NCI-H1105 treated with DMSO at 0.1 percent for 48 hours (cell line): ENCODE measurements at regions not wholly inside any gene's neighbourhood (a gene's known extent, or its start where the extent isn't known, plus 50 kb on each side); places are given as distances from the start of the nearest gene placed in this dataset.

ENCODE experiments used
- DNase-seq: peaks from one replicate; lab custom pipeline; 2025; lab: John Stamatoyannopoulos, UW

DNA sequence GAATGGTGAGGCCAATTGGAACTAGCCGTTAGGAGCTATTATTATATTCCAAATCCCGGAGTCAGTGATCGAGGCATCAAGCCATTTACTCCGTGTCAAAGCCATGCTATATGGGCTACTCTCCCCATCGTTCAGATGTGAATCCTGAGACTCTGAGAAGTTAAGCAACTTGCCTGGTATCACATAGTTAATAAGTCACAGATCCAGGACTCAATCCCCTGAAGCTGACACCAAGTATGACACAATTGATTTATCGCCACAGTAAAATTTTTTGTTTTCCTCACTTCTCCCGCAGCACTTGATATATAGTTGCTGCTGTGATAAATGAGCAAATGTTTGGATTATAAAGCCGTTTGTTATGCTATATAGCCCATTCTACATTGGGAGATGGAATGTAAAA lies 50.8 kb upstream of the TSHZ2 start:
- no peak for DNase-seq

DNA sequence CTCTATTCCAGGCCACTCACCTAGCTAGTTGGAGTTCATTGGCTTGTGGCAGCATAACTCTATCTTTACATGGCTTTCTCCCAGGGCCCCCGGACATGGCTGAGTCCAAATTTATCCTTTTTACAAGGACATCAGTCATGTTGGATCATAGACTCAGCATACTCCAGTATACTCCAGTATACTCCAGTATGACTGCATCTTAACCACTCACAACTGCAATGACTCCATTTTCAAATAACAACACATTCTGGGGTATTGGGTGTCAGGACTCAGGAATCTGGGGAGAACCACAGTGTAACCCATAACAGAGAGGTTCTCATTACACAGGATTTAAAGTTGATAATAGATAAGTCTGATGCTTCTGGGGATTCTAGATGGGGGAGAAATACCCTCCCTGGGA lies 53.8 kb upstream of the TSHZ2 start:
- no peak for DNase-seq

DNA sequence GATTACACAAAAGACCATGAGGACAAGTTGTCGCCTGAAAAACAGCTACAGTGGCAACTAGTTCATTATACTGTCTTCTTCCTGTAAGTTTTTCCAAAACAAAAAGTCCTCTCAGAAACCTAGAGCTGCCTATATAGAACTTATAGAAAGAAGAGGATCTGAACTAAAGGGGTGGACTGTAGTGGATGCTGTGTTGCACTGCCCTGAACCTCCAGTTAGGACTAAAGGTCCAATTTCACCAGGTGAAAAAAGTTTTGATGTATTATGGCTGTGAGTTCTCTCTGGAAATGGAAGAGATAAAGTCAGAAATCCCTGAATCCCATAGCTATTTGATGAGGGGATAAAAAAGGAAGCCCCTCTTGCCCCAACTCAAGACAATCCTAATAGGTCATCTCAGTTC lies 56.6 kb upstream of the TSHZ2 start:
- no peak for DNase-seq

DNA sequence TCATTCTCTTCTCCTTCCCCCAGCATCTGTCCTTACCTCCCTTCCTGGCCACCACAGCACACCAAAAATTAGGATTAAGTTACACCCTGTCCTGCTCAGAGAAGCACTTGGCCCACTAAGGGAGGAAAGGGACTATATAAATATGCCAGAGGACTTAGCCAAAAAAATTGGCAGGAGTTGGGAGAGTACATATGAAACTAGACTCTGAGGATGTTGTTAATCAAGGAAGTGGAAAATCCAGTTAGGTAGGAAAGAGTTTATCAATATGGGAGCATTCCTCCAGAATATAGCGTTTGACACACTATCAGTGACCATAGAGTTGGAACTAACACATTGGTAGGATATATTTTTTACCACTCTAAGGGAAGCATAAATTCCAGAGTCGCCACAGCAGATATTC lies 57.3 kb upstream of the TSHZ2 start:
- DNase-seq = no peak

DNA sequence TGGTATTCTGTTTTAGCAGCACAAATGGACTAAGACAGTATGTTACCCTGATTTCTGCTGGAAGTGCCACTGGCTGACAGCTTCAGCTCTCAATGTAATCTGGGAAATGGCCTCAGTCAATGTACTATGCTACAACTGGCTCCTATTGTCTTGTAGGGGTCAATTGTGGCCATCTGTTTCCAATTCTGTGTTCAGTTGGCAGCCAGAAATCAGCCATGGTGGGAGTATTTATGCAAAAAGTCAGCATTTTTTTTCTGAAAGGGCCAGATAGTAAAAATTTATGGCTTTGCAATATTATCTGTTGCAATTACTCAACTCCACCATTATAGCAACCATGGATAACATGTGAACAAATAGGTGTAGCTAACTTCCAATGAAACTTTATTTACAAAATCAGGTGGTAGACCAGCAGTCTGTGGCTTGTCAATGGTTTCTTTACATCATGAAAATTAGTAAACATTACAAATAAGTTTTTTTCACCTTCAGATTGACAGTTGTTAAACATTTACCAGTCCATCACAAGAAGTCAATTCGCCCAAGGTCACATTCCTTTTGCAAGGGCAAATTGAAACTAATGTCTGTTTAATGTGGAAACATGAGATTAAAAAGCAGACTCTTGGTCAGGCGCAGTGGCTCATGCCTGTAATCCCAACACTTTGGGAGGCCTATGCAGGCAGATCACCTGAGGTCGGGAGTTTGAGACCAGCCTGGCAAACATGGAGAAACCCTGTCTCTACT lies 58.3 kb upstream of the TSHZ2 start:
- DNase-seq = no peak

DNA sequence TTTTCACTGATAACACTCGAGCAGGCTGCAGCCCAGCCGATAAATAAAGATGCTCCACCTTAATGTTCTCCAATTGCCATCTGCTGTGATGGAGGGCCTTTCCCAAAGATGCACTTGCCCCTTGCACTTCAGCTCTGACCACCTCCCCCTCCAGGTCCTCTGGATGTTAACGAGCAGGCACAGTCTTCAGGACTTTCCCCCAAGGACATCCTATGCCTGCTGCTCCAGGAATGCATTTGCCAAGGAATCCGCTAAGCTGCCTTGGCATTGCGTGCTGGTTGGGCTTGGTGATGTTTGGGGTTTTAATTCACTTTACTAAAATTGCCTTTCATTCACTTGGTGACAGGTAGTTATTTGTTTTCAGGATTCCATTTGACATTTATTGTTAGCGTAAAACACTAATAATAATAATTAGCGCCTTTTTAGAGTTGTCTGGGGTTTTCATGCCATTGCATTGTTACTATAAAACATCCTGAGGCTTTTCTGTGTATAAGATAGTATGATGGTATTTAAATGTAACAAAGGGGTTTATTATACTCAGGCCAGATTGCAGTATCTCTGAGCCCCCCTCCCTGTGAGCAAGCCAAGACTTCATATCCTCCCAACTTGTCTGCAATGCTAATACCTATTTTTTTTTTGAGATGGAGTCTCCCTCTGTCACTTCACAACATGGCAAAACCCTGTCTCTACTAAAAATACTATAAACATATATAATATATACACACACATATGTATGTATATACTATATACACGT lies 66.7 kb upstream of the TSHZ2 start:
- DNase-seq = no peak

DNA sequence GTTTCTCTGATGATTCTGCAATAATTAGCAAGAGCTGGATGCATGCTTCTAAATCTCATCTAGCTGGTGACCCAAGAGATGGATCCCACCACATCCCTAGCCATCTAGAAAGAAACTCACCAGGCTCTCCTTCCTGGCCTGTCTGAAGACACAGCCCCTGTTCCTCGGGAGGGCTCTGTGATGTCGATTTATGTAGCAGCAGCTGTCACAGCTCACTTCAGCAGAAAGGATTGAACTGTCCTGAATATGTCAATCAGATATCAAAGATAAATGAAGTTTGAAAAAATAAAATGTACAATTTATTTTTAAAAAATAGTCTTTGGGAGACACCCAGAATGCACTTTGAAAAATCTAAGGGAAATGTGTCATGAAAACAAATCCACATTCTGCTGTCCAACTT lies 67.3 kb upstream of the TSHZ2 start:
- no peak for DNase-seq

DNA sequence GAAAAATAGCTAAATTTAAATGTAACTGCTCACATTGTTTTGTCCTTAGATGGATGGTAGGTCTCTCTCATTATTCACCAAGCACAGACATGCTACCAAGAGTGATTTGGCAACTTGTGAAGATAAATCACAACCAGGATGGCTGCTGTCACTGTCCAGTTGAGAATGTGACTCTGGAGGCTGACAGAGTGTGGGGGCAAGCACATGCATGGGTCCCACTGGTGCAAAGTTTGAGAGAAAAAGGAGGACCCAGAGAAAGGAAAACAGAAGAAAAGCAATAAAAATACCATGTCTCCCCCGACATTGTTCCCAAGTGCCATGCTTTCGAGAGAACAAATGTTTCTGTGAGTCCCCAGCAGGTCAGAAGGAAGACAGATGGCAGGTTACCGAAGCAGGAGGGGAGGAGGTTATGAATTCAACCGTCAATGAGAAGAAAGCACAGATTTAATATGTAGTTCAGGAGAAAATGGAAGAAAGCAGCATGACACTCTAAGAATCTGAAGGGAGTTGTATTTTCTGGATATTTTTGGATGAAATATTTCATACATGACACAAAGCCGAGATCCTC lies 73.0 kb upstream of the TSHZ2 start:
- DNase-seq = no peak

DNA sequence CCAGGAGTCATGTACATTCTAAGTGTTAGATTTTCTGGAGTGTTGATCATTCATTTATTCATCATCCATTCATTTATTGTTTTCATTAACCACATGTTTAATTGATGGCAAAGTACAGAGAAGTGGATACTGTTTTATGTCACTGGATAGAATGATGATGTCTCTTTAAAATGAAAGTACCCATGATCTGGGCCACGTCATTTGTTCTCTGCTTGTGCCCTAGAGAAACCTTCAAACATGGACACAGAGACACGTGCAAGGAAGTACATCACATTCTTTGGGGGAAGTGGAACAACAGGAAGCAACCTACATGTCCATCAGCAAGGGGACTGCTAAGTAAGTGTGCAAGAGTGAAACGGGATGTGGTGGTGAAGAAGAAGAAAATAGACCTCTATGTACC lies 75.8 kb upstream of the TSHZ2 start:
- DNase-seq = no peak

DNA sequence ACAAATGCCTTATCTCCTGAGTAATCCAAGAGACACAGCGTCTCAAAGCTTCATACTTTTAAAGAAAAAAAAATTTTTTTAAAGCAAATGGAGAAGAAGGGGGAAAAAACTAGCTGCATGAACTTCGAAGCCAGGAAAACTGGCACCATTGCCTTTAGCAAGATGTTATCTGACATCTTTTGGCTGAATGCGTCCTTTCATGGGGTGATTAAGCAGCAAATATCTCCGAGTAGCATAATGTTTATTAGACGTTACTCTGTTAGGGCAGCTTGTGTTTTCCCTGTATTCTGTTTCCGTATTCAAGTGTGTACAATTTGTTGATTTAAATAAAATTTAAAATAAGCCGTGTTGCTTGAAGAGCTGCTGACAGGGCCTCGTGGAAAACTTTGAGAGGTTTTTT lies 76.5 kb upstream of the TSHZ2 start:
- DNase-seq = no peak

DNA sequence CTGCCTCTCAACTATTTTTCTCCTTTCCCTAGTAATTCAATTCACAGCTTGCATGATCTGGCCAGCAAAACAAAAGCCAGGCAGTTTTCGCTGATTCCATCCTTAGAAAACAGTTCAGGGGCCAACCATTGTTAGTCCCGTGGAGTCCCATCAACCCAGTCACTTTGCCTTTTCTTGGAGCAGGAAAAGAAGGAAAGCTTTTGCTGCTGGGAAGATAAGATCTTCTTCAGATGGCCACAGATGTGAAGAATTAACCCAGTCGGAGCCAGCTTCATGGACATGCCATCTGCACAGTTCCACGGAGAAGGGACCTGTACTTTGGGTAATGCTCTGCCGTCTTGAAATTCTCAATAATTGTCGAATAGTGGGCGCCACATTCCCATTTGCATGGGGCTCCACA lies 76.9 kb upstream of the TSHZ2 start:
- no peak for DNase-seq

DNA sequence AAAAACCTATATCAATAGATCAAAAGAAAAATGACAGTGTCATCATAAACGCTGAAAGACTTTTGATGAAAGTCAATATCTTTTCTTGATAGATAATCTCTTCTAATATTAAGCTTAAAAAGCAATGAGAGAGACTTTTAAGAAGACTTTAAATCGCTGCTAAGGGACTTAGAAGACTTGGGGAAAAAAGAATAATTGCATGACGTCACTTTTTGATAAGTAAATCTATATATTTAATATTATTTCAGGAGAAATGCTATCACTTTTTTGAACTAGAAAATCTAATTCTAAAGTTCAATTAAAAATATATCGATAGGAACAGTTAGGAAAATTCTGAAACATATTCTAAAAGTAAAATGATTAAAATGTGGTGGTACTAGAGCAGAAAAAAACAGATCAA lies 78.7 kb upstream of the TSHZ2 start:
- no peak for DNase-seq

DNA sequence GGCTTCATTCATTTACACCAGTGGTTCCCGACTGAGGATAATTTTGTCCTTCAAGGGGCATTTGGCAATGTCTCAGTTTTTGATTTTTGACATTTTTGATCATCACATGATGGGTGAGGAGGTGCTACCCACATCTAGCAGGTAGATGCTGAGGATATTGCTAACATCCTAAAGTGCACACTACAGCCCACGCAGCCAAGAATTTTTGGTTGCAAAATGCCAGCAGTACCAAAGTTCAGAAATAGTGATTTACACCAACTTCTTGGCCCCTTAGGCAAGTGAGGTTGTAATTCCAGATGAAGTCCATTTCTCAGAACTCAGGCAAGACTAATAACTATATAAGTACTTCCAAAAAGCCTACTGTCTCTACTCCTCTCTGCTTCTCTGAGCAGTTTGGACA lies 80.1 kb upstream of the TSHZ2 start:
- DNase-seq = no peak

DNA sequence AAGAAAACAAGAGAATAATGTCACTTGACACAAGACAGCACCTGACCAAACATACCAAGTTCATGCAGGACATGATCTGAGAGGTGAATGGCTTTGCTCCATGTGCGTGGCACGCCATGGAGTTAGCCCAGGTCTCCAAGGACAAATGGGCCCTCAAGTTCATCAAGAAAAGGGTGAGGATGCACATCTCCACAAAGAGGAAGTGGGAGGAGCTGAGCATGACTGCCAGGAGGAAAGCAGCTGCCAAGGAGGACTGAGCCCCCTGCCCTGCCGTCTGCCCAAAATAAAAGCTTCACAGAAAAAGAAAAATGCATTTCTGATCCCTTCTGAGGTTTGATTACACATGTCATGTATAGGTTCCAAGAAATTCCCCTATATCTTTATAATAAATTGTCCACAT lies 82.0 kb upstream of the TSHZ2 start:
- no peak for DNase-seq

DNA sequence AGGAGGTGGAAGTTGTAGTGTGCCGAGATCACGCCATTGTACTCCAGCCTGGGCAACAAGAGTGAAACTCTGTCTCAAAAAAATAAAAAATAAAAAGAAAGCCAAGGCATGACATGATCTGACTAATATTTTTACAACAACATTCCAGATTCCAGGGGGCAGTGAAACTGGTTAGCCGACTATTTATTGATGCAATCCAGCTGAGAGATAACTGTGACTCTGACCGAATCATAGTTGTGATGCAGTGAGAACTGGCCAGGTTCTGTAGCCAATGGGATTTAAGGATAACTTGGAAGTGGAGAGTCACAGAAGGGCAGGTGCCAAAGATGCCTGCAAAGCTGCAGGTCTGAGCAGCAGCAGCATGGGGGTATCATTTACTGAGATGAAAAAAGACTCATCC lies 82.9 kb upstream of the TSHZ2 start:
- no peak for DNase-seq

DNA sequence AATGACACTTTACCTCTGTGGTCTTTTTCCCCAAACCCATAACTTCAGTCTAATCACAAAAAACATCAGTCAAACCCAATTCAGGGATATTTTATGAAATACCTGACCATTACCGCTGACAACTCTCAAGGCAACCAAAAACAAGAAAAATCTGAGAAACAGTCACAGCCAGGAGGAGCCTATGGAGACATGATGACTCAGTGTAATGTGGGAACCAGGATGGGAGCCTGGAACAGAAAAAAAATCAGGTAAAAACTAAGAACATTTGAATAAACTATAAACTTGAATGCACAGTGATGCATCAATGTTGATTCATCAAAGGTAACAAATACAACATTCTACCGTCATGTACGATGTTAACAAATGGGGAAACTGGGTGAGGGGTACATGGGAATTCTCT lies 84.1 kb upstream of the TSHZ2 start:
- no peak for DNase-seq

DNA sequence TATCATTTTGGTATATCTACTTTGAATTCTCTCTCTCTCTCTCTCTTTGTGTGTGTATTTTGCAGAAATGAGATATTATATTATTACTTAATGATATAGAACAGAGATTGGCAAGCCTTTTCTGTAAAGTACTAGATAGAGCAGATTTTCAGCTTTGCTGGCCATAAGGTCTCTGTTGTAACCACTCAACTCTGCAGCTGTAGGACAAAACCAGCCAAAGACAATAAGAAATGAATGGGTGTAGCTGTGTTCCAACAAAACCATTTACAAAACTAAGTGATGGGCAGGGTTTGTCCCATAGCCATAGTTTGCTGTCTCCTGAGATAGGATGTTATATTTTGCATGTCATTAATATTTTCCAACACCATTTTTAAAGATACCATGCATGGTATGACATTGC lies 91.2 kb upstream of the TSHZ2 start:
- no peak for DNase-seq

DNA sequence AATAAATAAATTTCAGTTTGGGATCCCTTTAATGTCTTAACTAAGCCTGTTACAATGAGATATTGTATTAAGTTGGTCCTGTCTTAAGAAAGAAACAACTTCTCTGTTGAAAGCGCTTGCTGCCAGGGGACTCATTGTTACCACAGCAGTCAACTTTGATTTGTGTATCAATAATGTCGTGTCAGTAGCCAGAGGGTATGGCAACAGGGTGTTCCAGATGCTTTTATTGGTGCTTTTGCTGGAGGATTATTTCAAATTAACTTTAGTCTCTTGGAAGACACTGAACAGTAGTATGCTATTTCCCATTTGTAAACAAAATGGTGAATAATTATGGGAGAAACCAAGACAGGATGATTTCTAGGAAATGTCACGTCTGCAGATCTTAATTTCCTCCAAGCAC lies 91.9 kb upstream of the TSHZ2 start:
- no peak for DNase-seq

DNA sequence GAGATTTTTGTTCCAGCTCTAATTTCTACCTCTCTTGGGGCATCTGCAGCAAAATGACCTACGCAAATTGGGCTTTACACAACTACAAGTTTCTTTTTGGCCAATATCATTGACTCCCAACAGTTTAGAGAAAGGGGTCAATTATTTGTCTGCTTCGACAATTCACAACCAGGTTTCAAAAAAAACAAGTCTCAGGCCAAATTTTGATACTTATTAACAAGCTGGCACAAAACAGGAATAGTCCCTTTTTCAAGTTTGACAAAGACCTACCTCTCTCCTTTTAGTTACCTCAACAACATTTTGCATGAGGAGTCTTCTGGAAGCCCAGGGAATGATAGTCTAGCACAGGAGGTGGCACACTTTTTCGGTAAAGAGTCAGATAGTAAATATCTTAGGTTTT lies 97.9 kb upstream of the TSHZ2 start:
- DNase-seq = no peak

DNA sequence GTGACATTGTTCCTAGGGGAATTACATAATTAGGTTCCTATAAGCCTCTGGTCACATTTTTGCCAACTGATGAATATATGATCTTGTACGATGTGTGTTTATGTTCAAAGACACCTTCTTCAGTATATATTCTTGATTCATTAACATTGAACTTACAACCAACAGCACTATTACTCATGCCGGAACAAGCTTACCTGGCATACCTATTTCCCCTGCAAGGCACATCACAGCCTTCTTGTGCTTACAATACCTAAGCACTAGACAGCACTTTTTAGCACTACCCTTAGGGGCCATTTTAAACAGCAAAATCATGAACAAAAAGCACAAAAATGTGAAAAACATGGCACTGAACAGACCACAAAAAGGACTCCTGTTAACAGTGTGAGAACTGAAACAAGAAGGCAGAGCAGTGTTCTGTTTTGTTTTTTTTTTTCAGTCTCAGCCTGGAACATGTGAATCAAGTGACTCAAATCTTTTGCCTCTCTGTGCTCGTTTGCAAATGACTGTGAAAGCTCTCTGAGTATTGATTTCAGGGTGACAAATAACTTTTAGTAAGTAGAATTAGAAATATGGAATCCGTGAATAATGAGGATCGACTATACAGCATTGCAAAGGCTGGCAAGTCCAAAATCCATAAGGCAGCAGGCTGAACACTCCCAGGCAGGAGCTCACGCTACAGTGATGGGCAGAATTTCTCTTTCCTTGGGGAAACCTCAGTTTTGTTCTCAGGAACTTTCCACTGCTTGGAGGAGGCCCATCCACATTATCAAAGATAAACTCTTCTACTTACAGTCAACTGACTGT lies 102.3 kb upstream of the TSHZ2 start:
- no peak for DNase-seq

DNA sequence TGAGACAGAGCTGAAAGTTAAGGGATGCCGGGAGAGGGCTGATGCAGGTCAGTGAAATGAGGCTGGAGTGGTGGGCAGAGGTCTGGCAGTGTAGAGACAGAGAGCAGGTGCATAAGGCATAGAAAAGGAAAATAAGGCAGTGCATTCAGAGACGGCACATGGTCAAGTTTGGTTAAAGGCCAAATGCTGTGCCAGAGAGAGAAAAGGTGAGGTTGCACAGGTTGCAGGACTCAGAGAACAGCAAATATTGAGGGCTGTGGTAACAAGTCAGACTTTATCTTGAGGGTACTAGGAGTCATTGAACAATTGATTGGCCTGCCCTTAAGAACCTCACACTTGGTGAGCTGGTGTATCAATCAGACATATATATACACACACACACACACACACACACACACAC lies 102.9 kb upstream of the TSHZ2 start:
- no peak for DNase-seq

DNA sequence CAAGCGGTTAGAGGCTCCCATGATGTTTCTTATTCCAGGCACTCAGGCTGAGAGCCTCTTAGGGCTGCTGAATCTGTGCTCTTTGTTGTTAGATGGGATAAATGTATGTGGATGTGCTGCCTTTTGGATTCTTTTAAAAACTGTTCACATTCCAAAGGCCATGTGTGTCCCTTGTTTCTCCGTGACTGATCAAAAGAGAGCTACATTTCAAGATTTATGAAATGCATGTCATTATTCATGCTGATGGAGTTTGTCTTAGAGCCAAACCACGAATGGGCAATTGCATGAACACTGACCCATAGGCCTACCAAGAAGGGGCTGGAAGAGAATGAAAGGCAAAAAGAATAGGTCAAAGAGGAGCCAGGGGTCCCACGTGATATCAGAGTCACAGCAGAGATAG lies 104.9 kb upstream of the TSHZ2 start:
- DNase-seq = no peak
